ENCODE measurements at regions not wholly inside any gene's neighbourhood (a gene's known extent, or its start where the extent isn't known, plus 50 kb on each side); places are given as distances from the start of the nearest gene placed in this dataset.
"Not testable (repeated sequence)": the region's sequence is repeated elsewhere in the genome, so short reads cannot be mapped to it uniquely, and the experiment has no call there.

DNA sequence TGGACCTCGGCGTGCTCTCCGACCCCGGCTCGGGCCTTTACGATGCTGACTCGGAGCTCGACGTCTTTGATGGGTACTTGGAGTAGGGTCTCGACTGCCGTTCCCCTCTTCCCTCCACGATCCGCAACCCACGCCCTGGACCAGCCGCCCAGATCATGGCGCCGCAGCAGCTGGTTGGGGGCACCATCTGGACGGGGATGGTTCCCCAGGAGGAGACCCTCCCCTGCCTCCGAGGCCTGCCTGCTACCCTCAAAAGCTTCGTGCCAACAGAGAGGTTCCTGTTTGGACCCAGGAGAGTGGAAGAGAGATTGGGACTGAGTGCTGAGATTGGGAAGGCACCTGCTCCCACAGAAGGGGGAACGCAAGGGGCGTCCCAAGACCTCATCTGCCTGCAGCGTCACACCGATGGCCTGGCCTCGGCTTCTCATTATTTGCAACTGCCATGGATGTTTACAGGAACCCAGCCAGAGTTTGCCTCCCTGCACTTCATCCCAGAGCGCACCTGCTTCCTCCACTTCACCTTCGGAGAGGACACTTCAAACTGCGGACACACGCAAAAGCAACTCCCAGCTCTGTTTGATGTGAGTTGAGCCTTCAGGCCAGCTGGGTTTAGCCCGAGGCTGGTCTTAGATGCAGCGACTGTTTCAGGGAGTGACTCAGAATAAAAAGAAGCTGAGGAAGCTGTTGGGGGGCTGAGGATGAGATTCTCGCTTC is 58.9 kb downstream of the GOLGA6L7 start:
- H3K36me3 Mint-ChIP-seq (ENCODE audit: low read depth); DNase-seq; H3K4me1 Mint-ChIP-seq; ATAC-seq; H3K9me3 ChIP-seq (ENCODE audit: control insufficient read depth, low read length, poor library complexity, severe bottlenecking); H3K27ac Mint-ChIP-seq: not testable (repeated sequence)
- H3K27me3 Mint-ChIP-seq, result peaks cover 39% of the 10 kb centered on the region
- H3K4me3 Mint-ChIP-seq, result peak overlapping the region; percentile 7

DNA sequence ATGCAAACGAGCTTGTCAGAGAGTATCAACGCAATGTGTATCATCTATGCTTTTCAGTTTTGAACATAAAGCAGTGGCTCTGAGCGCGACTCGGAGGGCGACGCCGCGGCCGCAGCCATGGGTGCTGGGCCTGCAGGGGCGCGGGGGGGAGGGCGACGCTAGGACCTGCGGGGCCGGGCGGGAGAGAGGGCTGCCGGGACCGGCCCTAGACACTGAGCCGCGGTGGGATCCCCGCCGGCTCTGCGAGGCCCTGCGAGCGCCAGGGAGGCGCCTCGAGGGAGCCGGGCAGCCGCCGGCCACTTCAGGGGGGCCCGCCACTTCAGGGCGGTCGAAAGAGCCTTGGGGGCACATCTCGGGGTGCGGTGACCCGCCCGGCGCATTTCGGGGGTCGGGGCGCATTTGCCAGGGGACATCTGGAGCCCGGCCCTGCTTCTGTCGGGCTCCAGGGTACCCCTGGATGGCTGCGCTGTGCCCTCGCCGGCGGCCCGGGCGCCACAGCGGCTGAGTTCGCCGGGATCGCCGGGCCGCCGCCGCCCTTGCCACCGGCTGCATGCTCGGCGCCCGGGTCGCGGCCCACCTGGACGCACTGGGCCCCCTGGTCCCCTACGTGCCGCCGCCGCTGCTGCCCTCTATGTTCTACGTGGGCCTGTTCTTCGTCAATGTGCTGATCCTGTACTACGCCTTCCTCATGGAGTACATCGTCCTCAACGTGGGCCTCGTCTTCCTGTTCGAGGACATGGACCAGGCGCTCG is 59.6 kb downstream of the GOLGA6L7 start:
- H3K27me3 Mint-ChIP-seq, result peaks cover 39% of the 10 kb centered on the region
- not testable (repeated sequence) for DNase-seq; ATAC-seq; H3K36me3 Mint-ChIP-seq (ENCODE audit: low read depth); H3K27ac Mint-ChIP-seq; H3K4me3 Mint-ChIP-seq; H3K4me1 Mint-ChIP-seq; H3K9me3 ChIP-seq (ENCODE audit: control insufficient read depth, low read length, poor library complexity, severe bottlenecking)

DNA sequence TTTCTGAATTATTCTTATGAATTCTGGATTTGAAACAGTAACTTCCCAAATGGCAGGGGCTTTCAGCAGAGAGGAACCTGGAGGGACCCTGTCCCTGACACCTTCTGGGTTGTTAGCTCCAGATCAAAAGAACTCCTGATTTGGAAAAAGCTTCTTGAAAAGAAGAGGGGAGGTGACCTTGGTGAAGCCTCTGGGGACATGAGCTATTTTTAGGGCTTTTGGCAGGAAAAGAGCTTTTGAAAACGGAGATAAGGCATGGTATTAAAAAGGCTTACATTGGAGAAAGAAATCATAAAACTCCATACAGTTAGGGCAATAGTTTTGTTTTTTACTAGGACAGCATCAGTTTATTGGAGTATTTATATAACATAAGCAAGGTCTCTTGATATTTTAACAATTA is 60.3 kb downstream of the GOLGA6L7 start:
- not testable (repeated sequence) for ATAC-seq; DNase-seq; H3K4me1 Mint-ChIP-seq; H3K9me3 ChIP-seq (ENCODE audit: control insufficient read depth, low read length, poor library complexity, severe bottlenecking); H3K36me3 Mint-ChIP-seq (ENCODE audit: low read depth); H3K27ac Mint-ChIP-seq
- Mint-ChIP-seq H3K27me3 (peaks cover 39% of the 10 kb centered on the region), H3K4me3 (peak overlapping the region; percentile 49)

DNA sequence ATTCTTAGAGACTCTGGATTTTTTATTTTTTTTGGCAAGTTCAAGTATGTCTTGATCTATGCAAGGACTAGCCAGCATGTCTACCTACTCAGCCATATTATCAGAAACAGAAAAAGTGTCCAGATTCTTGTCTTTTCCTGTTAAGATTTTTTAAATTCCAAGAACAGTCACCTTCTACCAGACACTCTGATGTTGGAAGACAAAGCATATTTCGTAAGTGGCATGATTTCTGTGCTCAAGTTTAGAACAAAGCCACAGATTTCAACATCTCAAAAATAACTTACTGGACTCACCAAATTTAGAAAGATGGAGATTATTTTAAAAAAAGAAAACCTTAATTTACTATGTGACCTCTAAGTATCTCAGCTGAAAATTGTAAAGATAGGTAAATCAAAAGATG is 61.9 kb downstream of the GOLGA6L7 start:
- Mint-ChIP-seq H3K4me1 (peaks cover 2% of the 10 kb centered on the region), H3K4me3 (no peak overlapping the region), H3K36me3 (ENCODE audit: low read depth) (no peaks in the 10 kb centered on the region), H3K27ac (no peak overlapping the region), H3K27me3 (peaks cover 24% of the 10 kb centered on the region)
- ATAC-seq, result no peak
- no peaks in the 10 kb centered on the region for H3K9me3 ChIP-seq (ENCODE audit: control insufficient read depth, low read length, poor library complexity, severe bottlenecking)
- no peak for DNase-seq

DNA sequence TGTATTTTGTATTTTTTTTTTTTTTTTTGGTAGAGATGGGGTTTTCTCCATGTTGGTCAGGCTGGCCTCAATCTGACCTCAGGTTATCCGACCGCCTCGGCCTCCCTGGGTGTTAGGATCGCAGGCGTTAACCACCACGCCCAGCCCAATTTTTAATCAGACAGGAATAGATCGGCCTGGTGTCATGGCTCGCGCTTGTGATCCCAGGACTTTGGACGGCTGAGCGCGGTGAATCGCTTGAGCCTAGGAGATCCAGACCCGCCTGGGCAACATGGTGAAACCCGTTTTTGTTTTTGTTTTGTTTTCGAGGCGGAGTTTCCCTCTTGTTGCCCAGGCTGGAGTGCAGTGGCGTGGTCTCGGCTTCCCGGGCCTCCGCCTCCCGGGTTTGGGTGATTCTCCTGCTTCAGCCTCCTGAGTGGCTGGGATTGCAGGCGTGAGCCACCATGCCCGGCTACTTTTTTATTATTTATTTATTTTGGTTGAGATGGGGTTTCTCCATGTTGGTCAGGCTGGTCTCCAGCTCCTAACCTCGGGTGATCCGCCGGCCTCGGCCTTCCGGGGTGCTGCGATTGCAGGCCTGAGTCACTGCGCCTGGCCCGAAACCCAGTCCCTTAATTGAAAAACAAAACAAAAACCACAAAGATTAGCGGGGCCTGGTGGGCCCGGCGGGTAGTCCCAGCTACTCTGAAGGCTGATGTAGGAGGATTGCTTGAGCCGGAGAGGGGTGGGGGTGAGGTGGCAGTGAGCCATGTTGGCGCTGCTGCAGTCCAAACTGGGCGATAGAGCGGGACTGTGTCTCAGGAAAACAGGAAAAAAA is 63.9 kb downstream of the GOLGA6L7 start:
- H3K27me3 Mint-ChIP-seq, result peaks cover 20% of the 10 kb centered on the region
- not testable (repeated sequence) for H3K4me1 Mint-ChIP-seq; ATAC-seq; H3K4me3 Mint-ChIP-seq; DNase-seq; H3K36me3 Mint-ChIP-seq (ENCODE audit: low read depth); H3K27ac Mint-ChIP-seq; H3K9me3 ChIP-seq (ENCODE audit: control insufficient read depth, low read length, poor library complexity, severe bottlenecking)

DNA sequence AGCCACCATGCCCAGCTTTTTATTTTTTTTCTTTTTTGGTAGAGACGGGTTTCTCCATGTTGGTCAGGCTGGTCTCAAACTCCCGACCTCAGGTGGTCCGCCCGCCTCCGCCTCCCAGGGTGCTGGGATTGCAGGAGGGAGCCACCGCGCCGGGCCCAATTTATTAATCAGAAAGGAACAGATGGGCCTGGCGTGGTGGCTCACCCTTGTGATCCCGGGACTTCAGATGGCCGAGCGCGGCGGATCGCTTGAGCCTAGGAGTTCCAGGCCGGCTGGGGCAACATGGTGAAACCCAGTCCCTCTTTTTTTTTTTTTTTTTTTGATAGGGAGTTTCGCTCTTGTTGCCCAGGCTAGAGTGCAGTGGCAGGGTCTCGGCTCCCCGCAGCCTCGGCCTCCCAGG is 64.6 kb downstream of the GOLGA6L7 start:
- Mint-ChIP-seq H3K36me3 (ENCODE audit: low read depth) (no peaks in the 10 kb centered on the region), H3K4me3 (no peak overlapping the region), H3K27me3 (peaks cover 17% of the 10 kb centered on the region), H3K4me1 (no peaks in the 10 kb centered on the region), H3K27ac (no peak overlapping the region)
- H3K9me3 ChIP-seq (ENCODE audit: control insufficient read depth, low read length, poor library complexity, severe bottlenecking), result no peaks in the 10 kb centered on the region
- DNase-seq (no peak), ATAC-seq (no peak)

DNA sequence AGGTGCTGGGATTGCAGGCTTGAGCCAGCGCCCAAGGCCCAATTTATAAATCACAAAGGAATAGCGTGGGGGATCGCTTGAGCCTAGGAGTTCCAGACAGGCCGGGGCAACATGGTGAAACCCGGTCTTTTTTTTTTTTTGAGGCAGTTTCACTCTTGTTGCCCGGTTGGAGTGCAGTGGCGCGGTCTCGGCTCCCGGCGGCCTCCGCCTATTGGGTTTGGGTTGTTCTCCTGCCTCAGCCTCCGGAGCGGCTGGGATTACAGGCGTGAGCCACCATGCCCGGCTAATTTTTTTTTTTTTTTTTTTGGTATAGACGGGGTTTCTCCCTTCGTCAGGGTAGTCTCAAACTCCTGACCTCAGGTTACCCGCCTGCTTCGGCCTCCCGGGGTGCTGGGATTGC is 65.0 kb downstream of the GOLGA6L7 start:
- H3K27ac Mint-ChIP-seq, result no peak overlapping the region
- H3K36me3 Mint-ChIP-seq (ENCODE audit: low read depth), result no peaks in the 10 kb centered on the region
- no peak overlapping the region for H3K4me3 Mint-ChIP-seq
- peaks cover 17% of the 10 kb centered on the region for H3K27me3 Mint-ChIP-seq
- DNase-seq (no peak), ATAC-seq (no peak)
- H3K4me1 Mint-ChIP-seq, result no peaks in the 10 kb centered on the region
- H3K9me3 ChIP-seq (ENCODE audit: control insufficient read depth, low read length, poor library complexity, severe bottlenecking), result no peaks in the 10 kb centered on the region

DNA sequence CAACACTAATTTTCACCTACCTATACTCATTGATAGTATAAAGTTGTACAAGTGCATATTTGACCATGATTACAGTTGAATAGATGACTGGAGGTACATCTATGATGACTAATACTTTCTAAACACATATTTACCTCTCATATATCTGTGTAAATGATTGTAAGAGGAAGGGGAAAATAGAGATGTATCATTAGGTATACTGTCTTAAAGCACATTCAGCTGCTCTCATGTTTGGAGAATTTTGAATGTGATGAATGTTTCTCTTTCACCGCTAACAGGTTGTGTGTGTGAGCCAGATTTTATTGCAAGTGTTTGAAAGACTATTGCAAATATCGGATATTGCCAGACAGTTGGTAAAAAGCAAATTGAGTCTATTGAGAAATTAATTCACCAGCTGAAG is 66.2 kb upstream of the GOLGA8M start:
- not testable (repeated sequence) for H3K27me3 Mint-ChIP-seq; H3K9me3 ChIP-seq (ENCODE audit: control insufficient read depth, low read length, poor library complexity, severe bottlenecking); H3K27ac Mint-ChIP-seq; DNase-seq; H3K4me3 Mint-ChIP-seq; ATAC-seq; H3K4me1 Mint-ChIP-seq; H3K36me3 Mint-ChIP-seq (ENCODE audit: low read depth)

DNA sequence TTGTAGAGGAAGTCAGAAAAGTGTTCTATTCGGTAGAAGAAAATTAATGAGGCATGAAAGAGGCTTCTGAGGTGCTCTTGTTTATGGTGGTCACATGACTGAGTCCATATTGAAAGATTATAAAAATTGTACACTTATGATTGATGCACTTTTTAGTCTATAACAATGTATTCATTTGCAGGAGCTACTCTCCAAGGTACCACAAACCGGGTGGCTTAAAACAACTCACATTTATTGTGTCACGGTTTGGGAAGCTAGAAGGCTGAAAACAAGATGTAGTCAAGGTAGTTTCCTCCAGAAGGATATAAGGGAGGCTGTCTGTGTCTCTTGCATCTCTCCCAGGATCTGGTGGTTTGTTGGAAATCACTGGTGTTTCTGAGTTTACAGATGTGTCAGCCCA is 60.6 kb upstream of the GOLGA8M start:
- H3K4me3 Mint-ChIP-seq; ATAC-seq; DNase-seq; H3K4me1 Mint-ChIP-seq; H3K27me3 Mint-ChIP-seq; H3K9me3 ChIP-seq (ENCODE audit: control insufficient read depth, low read length, poor library complexity, severe bottlenecking); H3K27ac Mint-ChIP-seq; H3K36me3 Mint-ChIP-seq (ENCODE audit: low read depth): not testable (repeated sequence)
